ENCODE measurements at regions not wholly inside any gene's neighbourhood (a gene's known extent, or its start where the extent isn't known, plus 50 kb on each side); places are given as distances from the start of the nearest gene placed in this dataset.
A peak's percentile ranks its signal among the peaks of the same experiment; 100 is the strongest.

DNA sequence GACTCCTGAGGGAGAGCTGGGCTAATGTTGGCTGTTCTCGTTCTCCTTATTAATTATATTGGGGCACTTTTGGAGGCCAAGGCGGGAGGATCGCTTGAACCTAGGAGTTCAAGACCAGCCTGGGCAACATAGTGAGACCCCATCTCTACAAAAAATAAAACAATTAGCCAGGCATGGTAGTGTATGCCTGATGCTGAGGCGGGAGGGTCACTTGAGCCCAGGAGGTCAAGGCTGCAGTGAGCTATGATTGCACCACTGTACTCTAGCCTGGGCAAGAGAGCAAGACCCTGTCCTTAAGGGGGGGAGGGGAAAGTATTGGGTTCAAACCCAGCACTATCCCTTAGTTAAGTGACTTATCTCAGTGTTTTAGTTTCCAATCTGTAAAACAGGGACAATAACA, 70.0 kb upstream of the NBPF3 start:
- DNase-seq (ENCODE audit: low spot score) (no peak), ATAC-seq (no peak)
- no peak overlapping the region for H3K27ac Mint-ChIP-seq
- H3K36me3 Mint-ChIP-seq = no peaks in the 10 kb centered on the region
- H3K4me3 Mint-ChIP-seq = no peak overlapping the region
- H3K4me1 Mint-ChIP-seq = 0 out of 2 replicates have a peak, but pooled peaks cover 3% of the 10 kb centered on the region
- ChIA-PET POLR2A (no interaction called here), CTCF (interaction anchor here (0.5 to 11.0 kb wide), 53 partner anchors 9 to 655 kb away, joined by 3 to 255 read pairs (median 6); partner anchors contain the start of gene NBPF3)
- TF ChIP-seq ZNF121 (CRISPR knock-in tag; IDR thresholded peaks at IDR 0.05) = peak; percentile 66
- no peak for TF ChIP-seq FOXK1 (CRISPR knock-in tag; IDR thresholded peaks at IDR 0.05)
- H3K9me3 Mint-ChIP-seq = no peaks in the 10 kb centered on the region
- no peaks in the 10 kb centered on the region for H3K27me3 Mint-ChIP-seq (ENCODE audit: low read depth)

DNA sequence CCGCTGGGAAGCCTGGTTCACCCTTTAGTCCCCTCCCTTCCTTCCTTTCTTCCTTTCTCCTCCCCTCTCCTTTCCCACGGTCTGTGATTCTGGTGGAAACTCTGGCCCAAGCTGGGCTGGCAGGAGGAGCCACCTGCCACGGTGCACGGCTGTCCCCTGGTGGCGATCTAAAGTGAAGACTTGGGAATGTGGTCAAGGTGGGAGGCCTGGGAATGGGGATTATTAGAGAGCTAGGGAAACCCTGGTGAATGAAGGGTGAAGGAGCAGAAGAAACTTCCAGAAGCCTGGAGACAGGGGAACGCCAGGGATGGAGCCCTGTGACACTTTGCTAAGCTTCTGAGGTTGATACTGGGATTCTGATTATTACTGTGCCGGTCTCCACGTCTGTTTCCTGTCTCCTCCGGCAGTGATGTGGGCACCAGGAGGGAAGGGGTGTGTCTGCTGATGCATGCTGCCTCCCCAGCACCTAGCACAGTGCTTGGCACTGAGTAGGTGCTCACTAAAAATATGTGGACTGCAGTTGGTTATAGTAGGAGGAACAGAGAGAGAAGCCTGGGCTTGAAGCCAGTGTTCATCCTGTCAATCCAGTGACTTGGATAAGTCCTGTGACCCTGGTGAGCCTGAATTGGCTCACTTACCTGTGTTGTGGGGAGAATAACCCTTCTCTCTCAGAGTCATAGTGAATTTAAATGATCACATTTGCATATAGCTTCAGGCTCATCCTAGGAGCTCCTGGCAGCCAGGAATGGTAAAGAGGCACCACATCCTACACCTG, 71.2 kb upstream of the NBPF3 start:
- DNase-seq (ENCODE audit: low spot score) (peak; percentile 85), ATAC-seq (peak; percentile 85)
- Mint-ChIP-seq H3K4me3 (no peak overlapping the region), H3K4me1 (0 out of 2 replicates have a peak, but pooled peaks cover 3% of the 10 kb centered on the region), H3K9me3 (no peaks in the 10 kb centered on the region), H3K36me3 (no peaks in the 10 kb centered on the region), H3K27me3 (ENCODE audit: low read depth) (no peaks in the 10 kb centered on the region), H3K27ac (no peak overlapping the region)
- POLR2A ChIA-PET = interaction anchor here (0.7 to 1.2 kb wide), 4 partner anchors 15 to 156 kb away, joined by 3 to 7 read pairs (median 4); no protein-coding TSS in a partner anchor
- CTCF ChIA-PET = interaction anchor here (0.5 to 11.0 kb wide), 83 partner anchors 8 to 735 kb away, joined by 3 to 255 read pairs (median 6); partner anchors contain the start of genes ALPL, ECE1 and NBPF3
- no peak for TF ChIP-seq CREM (CRISPR knock-in tag; IDR thresholded peaks at IDR 0.05)
- TF ChIP-seq TEAD1 (CRISPR knock-in tag; IDR thresholded peaks at IDR 0.05) = peak; percentile 75; the same call in 1 of the 2 replicates
- no peak for TF ChIP-seq TCF7 (CRISPR knock-in tag; IDR thresholded peaks at IDR 0.05; ENCODE audit: low read depth)
- no peak for TF ChIP-seq MXD4 (CRISPR knock-in tag; IDR thresholded peaks at IDR 0.05; ENCODE audit: borderline replicate concordance)
- TF ChIP-seq ZBTB21 (CRISPR knock-in tag; IDR thresholded peaks at IDR 0.05; ENCODE audit: borderline replicate concordance) = no peak
- TF ChIP-seq, protein P1, sequence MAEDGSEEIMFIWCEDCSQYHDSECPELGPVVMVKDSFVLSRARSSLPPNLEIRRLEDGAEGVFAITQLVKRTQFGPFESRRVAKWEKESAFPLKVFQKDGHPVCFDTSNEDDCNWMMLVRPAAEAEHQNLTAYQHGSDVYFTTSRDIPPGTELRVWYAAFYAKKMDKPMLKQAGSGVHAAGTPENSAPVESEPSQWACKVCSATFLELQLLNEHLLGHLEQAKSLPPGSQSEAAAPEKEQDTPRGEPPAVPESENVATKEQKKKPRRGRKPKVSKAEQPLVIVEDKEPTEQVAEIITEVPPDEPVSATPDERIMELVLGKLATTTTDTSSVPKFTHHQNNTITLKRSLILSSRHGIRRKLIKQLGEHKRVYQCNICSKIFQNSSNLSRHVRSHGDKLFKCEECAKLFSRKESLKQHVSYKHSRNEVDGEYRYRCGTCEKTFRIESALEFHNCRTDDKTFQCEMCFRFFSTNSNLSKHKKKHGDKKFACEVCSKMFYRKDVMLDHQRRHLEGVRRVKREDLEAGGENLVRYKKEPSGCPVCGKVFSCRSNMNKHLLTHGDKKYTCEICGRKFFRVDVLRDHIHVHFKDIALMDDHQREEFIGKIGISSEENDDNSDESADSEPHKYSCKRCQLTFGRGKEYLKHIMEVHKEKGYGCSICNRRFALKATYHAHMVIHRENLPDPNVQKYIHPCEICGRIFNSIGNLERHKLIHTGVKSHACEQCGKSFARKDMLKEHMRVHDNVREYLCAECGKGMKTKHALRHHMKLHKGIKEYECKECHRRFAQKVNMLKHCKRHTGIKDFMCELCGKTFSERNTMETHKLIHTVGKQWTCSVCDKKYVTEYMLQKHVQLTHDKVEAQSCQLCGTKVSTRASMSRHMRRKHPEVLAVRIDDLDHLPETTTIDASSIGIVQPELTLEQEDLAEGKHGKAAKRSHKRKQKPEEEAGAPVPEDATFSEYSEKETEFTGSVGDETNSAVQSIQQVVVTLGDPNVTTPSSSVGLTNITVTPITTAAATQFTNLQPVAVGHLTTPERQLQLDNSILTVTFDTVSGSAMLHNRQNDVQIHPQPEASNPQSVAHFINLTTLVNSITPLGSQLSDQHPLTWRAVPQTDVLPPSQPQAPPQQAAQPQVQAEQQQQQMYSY (CRISPR knock-in tag; IDR thresholded peaks at IDR 0.05) = no peak
- TF ChIP-seq CBFB (CRISPR knock-in tag; IDR thresholded peaks at IDR 0.05; ENCODE audit: low read depth) = no peak
- no peak for TF ChIP-seq GRHL2 (CRISPR knock-in tag; IDR thresholded peaks at IDR 0.05; ENCODE audit: insufficient replicate concordance, severe bottlenecking)
- TF ChIP-seq, protein P2, sequence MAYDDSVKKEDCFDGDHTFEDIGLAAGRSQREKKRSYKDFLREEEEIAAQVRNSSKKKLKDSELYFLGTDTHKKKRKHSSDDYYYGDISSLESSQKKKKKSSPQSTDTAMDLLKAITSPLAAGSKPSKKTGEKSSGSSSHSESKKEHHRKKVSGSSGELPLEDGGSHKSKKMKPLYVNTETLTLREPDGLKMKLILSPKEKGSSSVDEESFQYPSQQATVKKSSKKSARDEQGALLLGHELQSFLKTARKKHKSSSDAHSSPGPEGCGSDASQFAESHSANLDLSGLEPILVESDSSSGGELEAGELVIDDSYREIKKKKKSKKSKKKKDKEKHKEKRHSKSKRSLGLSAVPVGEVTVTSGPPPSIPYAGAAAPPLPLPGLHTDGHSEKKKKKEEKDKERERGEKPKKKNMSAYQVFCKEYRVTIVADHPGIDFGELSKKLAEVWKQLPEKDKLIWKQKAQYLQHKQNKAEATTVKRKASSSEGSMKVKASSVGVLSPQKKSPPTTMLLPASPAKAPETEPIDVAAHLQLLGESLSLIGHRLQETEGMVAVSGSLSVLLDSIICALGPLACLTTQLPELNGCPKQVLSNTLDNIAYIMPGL (CRISPR knock-in tag; IDR thresholded peaks at IDR 0.05) = no peak
- peak; percentile 51; the same call in 1 of the 2 replicates for TF ChIP-seq TEAD4 (CRISPR knock-in tag; IDR thresholded peaks at IDR 0.05)
- no peak for TF ChIP-seq EMX1 (CRISPR knock-in tag; IDR thresholded peaks at IDR 0.05)
- TF ChIP-seq CREB1 (CRISPR knock-in tag; IDR thresholded peaks at IDR 0.05) = no peak
- no peak for TF ChIP-seq ATF1 (CRISPR knock-in tag; IDR thresholded peaks at IDR 0.05)
- TF ChIP-seq, protein P3, sequence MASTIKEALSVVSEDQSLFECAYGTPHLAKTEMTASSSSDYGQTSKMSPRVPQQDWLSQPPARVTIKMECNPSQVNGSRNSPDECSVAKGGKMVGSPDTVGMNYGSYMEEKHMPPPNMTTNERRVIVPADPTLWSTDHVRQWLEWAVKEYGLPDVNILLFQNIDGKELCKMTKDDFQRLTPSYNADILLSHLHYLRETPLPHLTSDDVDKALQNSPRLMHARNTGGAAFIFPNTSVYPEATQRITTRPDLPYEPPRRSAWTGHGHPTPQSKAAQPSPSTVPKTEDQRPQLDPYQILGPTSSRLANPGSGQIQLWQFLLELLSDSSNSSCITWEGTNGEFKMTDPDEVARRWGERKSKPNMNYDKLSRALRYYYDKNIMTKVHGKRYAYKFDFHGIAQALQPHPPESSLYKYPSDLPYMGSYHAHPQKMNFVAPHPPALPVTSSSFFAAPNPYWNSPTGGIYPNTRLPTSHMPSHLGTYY (CRISPR knock-in tag; IDR thresholded peaks at IDR 0.05) = no peak
- TF ChIP-seq, protein P4, sequence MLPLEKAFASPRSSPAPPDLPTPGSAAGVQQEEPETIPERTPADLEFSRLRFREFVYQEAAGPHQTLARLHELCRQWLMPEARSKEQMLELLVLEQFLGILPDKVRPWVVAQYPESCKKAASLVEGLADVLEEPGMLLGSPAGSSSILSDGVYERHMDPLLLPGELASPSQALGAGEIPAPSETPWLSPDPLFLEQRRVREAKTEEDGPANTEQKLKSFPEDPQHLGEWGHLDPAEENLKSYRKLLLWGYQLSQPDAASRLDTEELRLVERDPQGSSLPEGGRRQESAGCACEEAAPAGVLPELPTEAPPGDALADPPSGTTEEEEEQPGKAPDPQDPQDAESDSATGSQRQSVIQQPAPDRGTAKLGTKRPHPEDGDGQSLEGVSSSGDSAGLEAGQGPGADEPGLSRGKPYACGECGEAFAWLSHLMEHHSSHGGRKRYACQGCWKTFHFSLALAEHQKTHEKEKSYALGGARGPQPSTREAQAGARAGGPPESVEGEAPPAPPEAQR (CRISPR knock-in tag; IDR thresholded peaks at IDR 0.05) = no peak
- TF ChIP-seq, protein P5, sequence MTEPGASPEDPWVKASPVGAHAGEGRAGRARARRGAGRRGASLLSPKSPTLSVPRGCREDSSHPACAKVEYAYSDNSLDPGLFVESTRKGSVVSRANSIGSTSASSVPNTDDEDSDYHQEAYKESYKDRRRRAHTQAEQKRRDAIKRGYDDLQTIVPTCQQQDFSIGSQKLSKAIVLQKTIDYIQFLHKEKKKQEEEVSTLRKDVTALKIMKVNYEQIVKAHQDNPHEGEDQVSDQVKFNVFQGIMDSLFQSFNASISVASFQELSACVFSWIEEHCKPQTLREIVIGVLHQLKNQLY (CRISPR knock-in tag; IDR thresholded peaks at IDR 0.05) = no peak
- TF ChIP-seq, protein P6, sequence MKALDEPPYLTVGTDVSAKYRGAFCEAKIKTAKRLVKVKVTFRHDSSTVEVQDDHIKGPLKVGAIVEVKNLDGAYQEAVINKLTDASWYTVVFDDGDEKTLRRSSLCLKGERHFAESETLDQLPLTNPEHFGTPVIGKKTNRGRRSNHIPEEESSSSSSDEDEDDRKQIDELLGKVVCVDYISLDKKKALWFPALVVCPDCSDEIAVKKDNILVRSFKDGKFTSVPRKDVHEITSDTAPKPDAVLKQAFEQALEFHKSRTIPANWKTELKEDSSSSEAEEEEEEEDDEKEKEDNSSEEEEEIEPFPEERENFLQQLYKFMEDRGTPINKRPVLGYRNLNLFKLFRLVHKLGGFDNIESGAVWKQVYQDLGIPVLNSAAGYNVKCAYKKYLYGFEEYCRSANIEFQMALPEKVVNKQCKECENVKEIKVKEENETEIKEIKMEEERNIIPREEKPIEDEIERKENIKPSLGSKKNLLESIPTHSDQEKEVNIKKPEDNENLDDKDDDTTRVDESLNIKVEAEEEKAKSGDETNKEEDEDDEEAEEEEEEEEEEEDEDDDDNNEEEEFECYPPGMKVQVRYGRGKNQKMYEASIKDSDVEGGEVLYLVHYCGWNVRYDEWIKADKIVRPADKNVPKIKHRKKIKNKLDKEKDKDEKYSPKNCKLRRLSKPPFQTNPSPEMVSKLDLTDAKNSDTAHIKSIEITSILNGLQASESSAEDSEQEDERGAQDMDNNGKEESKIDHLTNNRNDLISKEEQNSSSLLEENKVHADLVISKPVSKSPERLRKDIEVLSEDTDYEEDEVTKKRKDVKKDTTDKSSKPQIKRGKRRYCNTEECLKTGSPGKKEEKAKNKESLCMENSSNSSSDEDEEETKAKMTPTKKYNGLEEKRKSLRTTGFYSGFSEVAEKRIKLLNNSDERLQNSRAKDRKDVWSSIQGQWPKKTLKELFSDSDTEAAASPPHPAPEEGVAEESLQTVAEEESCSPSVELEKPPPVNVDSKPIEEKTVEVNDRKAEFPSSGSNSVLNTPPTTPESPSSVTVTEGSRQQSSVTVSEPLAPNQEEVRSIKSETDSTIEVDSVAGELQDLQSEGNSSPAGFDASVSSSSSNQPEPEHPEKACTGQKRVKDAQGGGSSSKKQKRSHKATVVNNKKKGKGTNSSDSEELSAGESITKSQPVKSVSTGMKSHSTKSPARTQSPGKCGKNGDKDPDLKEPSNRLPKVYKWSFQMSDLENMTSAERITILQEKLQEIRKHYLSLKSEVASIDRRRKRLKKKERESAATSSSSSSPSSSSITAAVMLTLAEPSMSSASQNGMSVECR (CRISPR knock-in tag; IDR thresholded peaks at IDR 0.05; ENCODE audit: borderline replicate concordance) = 0 out of 2 replicates have a peak, but pooled peaks have one; percentile 46

Measured in WTC11 (cell line).